Inflammatory macrophage treated with lipopolysaccharide for 1 hour (primary cell): ENCODE measurements at regions not wholly inside any gene's neighbourhood (a gene's known extent, or its start where the extent isn't known, plus 50 kb on each side); places are given as distances from the start of the nearest gene placed in this dataset.

Source experiments
- DNase-seq, 2 donors: peaks; one replicate each; pipeline ENCODE4 v3.0.0-alpha.2; 2020 to 2022

DNA sequence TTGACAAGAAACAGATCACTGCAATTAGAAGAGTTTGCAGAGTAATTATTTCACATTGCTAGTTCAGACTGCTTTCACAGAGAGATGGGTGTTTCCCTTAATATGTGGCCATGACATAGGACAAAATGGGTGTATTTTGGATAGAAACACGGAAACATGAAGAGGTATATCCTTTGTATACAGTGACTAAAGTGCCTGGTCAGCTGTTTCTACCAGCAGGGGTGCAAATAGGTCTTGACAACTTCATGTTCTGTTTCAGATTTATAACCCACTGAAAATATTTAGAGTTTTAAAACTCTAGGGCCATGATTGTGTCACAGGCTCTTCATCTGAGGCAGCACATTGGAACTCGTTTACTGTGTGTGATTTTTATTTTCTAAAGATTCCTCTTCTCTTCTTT is 357.1 kb upstream of the TNP1 start:
- no peak for DNase-seq

GRCh38 chr2:217216316-217216715 is 356.5 kb upstream of the TNP1 start:
- no peak for DNase-seq

- DNase-seq = no peak
Measured at GRCh38 chr2:217215877-217216276, 356.0 kb upstream of the TNP1 start.

DNA sequence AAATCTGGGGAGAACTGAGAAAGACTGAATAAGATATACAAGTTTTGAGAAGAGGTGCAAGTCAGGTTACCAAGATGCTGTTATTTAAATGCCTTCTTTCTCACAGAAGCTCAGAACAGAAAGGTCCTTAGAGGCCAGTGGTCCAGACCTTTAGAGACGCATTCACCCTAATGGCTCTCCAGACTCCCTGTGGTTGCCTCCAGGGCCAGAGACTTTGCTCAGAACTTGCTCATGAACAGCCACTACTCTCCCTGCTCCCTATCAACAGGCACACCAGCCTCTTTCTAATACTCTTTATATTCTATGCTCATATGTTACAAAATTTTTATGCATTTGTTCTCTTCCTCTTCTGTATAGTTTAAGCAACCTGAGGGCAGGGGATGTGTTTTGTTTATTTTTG is 349.0 kb upstream of the TNP1 start:
- DNase-seq = no peak

- DNase-seq = no peak
Measured at GRCh38 chr2:217207699-217208010, 347.8 kb upstream of the TNP1 start.

- no peak for DNase-seq
Measured at GRCh38 chr2:217206907-217207698, 347.2 kb upstream of the TNP1 start.

GRCh38 chr2:217206016-217206725 is 346.3 kb upstream of the TNP1 start:
- no peak for DNase-seq

- no peak for DNase-seq
Measured at GRCh38 chr2:217204358-217204757, 344.5 kb upstream of the TNP1 start.

- DNase-seq = no peak
Measured at GRCh38 chr2:217203086-217203485, 343.2 kb upstream of the TNP1 start.

- no peak for DNase-seq
Measured at GRCh38 chr2:217199255-217199630, 339.4 kb upstream of the TNP1 start.

DNA sequence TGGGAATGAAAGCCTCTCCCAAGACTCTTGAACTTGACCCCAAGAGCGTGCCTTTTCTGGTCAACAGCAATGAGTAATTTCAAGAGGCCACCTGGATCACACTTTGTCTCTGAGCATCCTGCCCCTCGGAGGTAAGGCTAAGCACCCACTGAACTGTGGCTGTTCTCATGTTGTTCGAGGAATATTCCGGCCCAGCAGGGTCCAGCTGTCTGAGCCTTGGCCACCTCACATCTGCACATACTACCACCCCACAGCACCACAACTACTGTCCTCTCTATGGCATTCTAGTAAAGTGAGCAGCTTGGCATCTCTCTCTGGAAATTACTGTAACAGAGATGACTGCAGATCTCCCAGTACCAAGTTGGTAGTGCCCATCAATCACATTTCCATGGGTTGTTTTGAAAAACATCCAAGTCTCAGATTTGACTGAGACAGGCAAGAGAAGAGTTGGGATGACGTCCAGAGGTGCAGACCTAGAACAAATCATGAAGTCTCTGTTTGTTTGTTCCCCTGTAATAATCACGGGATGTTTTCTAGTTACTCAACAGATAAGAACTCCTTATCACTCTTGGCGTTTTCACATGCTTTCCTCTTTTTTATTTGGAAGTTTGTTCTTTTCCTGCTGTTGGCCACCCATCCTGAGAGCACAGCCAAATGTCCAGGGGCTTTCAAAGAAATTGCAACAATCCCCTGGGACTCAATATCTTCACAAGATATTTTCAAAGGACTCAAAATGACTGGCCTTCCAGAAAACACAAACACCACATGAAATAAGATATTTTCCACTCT is 336.0 kb upstream of the TNP1 start:
- DNase-seq = no peak

GRCh38 chr2:217195016-217195415 is 335.2 kb upstream of the TNP1 start:
- DNase-seq = no peak

GRCh38 chr2:217193431-217194340 is 333.8 kb upstream of the TNP1 start:
- no peak for DNase-seq

DNA sequence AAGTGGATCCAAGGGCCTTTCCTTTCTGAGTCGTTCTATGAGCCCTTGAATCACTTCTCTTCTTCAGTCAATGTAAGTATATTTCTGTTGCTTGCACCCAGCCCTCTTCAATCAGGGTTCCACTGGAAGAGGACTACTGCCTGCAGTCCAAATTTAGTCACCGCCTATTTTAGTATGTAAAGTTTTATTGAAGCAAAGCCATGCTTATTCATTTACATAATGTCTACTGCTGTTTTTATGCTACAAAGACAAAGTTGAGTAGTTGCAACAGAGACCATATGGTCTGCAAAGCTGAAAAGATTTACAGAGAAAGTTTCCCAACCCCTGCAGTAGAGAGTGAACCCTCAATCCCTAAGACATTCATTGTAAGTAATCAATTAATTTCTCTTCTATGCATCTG is 332.5 kb upstream of the TNP1 start:
- no peak for DNase-seq

- no peak for DNase-seq
Measured at GRCh38 chr2:217189747-217190146, 329.9 kb upstream of the TNP1 start.

DNA sequence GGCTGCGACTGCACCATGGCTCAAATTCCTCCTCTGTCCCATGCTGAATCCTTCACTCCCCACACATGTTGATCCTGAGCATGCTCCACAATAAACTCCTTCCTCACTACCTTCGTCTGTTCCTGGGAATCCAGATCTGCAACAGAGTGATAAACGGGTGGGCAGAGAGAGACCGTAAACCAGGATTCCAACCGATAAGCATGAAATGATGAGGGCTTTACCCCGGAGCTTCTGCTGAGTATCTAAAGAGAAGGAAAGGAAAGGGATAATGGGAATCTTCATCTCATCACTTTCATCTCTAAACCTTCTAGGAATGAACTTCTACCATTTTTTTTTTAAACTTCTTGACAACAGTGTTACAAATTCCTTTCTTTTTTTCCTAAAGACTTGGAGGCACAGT is 329.3 kb upstream of the TNP1 start:
- DNase-seq = no peak

DNA sequence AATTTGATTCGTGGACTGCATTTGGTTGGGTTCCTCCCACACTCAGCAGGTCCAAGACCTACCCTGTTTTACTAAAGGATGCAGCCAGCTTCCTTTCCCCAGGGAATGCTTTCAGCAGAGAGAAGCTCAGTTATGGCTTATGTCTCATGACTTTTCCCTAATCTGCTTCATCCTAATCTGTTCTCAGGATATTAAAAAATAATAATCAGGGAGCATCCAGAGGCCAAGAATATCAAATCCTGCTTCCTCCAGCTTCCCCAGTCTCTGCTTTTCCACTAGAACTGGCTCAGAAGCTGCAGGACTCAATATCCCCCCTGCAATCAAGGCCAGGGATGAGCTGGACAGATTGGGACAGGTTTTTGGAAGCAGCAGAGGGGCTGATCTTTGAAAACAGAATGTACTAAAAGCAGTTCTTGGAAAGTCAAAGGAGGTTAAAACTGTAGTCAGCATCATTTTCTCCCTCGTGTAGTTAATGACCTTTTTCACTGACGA is 326.9 kb upstream of the TNP1 start:
- no peak for DNase-seq

GRCh38 chr2:217186152-217186551 is 326.3 kb upstream of the TNP1 start:
- no peak for DNase-seq

DNA sequence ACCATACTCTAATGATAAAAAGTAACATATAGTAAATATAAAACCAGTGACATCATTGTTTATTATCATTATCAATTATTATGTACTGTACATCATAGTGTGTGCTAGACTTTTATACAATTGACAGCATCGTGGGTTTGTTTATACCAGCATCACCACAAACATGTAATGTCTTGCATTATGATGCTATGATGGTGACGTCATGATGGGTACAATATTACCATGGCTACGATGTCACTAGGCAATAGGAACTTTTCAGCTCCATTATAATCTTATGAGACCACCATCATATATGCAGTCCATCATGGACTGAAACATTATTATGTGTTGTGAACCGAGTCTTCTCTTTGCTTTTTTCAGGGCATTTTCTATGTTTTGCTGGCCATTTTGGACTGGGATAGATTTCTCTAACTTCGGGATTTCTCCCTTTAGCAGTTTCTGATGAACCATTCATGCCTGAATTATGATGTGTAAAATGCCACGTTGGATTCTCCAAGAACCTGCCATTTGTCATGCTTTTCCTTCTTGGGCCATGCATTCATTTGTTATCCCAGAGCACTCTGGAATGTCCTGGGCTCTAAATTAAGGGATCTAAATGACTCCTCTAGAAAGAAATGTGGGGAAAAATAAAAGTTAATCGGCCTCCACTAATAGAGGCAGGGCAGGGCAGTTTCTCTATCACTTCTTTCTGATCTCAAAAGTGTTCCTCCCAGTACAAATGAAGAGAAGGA is 325.6 kb upstream of the TNP1 start:
- no peak for DNase-seq

- no peak for DNase-seq
Measured at GRCh38 chr2:217184242-217184641, 324.4 kb upstream of the TNP1 start.

DNA sequence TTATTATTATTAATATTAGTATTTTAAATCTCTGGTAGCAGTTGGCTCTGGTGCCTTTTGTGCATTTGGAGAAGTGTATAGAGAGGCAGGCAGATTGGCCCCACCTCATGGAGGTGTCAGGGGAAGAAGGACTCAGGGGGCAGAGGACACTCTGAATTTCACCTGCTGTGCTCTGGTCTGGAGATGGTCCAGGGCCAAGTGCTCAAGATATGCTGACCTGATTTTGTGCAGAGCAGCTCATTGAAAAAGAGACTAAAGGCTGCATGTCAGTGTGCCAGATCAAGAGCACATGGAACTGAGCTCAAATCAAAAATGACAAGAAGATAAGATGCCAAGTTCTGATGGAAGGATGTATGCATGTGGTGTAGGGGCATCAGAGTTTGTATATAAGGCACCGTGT is 323.6 kb upstream of the TNP1 start:
- DNase-seq = no peak

DNA sequence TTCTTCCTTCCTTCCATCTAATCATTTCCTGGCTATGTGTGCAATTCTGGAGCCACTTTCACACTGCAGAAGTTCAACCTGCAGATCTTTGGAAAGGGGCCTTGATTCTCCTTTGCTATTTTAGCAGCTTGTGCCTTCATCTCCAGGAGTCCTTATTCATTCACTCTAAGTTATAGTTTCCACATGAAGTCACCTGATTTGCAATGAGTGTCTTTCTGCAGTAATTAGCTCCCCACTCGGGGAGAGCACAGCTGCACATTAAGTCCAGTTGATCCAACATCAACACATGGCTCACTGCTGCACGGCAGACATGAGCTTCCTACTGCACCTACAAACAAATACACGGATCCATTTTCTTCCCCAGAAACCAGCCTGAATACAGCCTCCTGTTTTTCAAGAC is 323.1 kb upstream of the TNP1 start:
- no peak for DNase-seq
